K562 (cell line): ENCODE measurements at regions not wholly inside any gene's neighbourhood (a gene's known extent, or its start where the extent isn't known, plus 50 kb on each side); places are given as distances from the start of the nearest gene placed in this dataset.

ENCODE experiments used
- HDAC8 ChIP-seq: fragments of 450-650 bp; IDR thresholded peaks from 2 replicates; pipeline ENCODE4 v1.6.1; 2016; ENCODE audit warnings: mild to moderate bottlenecking, missing genetic modification characterization, moderate library complexity, missing compliant biosample characterization
- ID3 ChIP-seq, 2 experiments: fragments of 250-450 bp in 1 of 2; fragments of 450-650 bp in 1 of 2; sonication (Bioruptor Pico) in 1 of 2; IDR thresholded peaks; 2 replicates each; pipeline versions ENCODE4 v1.6.1 to v1.8.0; 2016 to 2021; ENCODE audit warnings: mild to moderate bottlenecking in 2 of 2, moderate library complexity in 2 of 2, missing compliant biosample characterization in 1 of 2, missing genetic modification characterization in 1 of 2
- ILK ChIP-seq: fragments of 450-650 bp; IDR thresholded peaks from 2 replicates; pipeline ENCODE4 v1.6.1; 2016; ENCODE audit warnings: missing genetic modification characterization, low read depth, mild to moderate bottlenecking, missing compliant biosample characterization, moderate library complexity, borderline replicate concordance
- JUN ChIP-seq, 2 experiments: sonication (generic) in 1 of 2; formaldehyde crosslinking in 1 of 2; IDR thresholded peaks; 2 replicates each; pipeline versions ENCODE4 v1.6.1 to v1.8.0; 2012 to 2022; ENCODE audit warnings: borderline replicate concordance in 2 of 2, mild to moderate bottlenecking in 2 of 2, improper control_type of control experiment in 1 of 2, low read depth in 1 of 2, low read length in 1 of 2, missing genetic modification reagents in 1 of 2
- KLF6 ChIP-seq: fragments of 250-450 bp; sonication (Bioruptor Pico); IDR thresholded peaks from 2 replicates; pipeline ENCODE4 v1.4.0; 2020; ENCODE audit warnings: mild to moderate bottlenecking, moderate library complexity, borderline replicate concordance
- MBD1 ChIP-seq: fragments of 250-450 bp; sonication (Bioruptor Pico); IDR thresholded peaks from 2 replicates; pipeline ENCODE4 v1.8.0; 2022; ENCODE audit warnings: inconsistent platforms
- NR2C1 ChIP-seq, 2 experiments: fragments of 450-650 bp; IDR thresholded peaks; 2 replicates each; pipeline ENCODE4 v1.6.1; 2017; ENCODE audit warnings: mild to moderate bottlenecking in 2 of 2, antibody characterized with exemption in 1 of 2, inconsistent platforms in 1 of 2, missing compliant biosample characterization in 1 of 2, missing genetic modification characterization in 1 of 2
- PTTG1 ChIP-seq: fragments of 450-650 bp; IDR thresholded peaks from 2 replicates; pipeline ENCODE4 v1.6.1; 2016; ENCODE audit warnings: low read depth, mild to moderate bottlenecking, missing genetic modification characterization, missing compliant biosample characterization
- PYGO2 ChIP-seq: fragments of 450-650 bp; IDR thresholded peaks from 2 replicates; pipeline ENCODE4 v1.6.1; 2016; ENCODE audit warnings: mild to moderate bottlenecking, missing genetic modification characterization, moderate library complexity, missing compliant biosample characterization
- RFX7 ChIP-seq: fragments of 250-450 bp; sonication (Bioruptor Pico); IDR thresholded peaks from 2 replicates; pipeline ENCODE4 v1.5.1; 2021; ENCODE audit warnings: mild to moderate bottlenecking
- SRSF9 ChIP-seq: fragments of 200-400 bp; formaldehyde crosslinking; IDR thresholded peaks from 2 replicates; pipeline ENCODE4 v1.6.1; 2017; ENCODE audit warnings: low read depth, low read length, borderline replicate concordance
- TAF7 ChIP-seq: fragments of 450-650 bp; IDR thresholded peaks from 2 replicates; pipeline ENCODE4 v1.6.1; 2016; ENCODE audit warnings: missing genetic modification characterization, missing compliant biosample characterization
- TCF15 ChIP-seq: fragments of 250-450 bp; sonication (Bioruptor Pico); IDR thresholded peaks from 2 replicates; pipeline ENCODE4 v1.8.0; 2022; ENCODE audit warnings: moderate library complexity, mild to moderate bottlenecking, inconsistent platforms
- ZBTB12 ChIP-seq: fragments of 250-450 bp; sonication (Bioruptor Pico); IDR thresholded peaks from 2 replicates; pipeline ENCODE4 v1.4.0; 2020
- ZNF133 ChIP-seq: fragments of 250-450 bp; sonication (Bioruptor Pico); IDR thresholded peaks from 2 replicates; pipeline ENCODE4 v1.4.0; 2020; ENCODE audit warnings: mild to moderate bottlenecking
- ZNF324 ChIP-seq: fragments of 250-450 bp; sonication (Bioruptor Pico); IDR thresholded peaks from 2 replicates; pipeline ENCODE4 v1.4.0; 2020; ENCODE audit warnings: mild to moderate bottlenecking
- ZNF551 ChIP-seq: fragments of 250-450 bp; sonication (Bioruptor Pico); IDR thresholded peaks from 2 replicates; pipeline ENCODE4 v1.5.0; 2021; ENCODE audit warnings: mild to moderate bottlenecking, moderate library complexity
- ZNF561 ChIP-seq: fragments of 450-650 bp; formaldehyde crosslinking; conservative IDR thresholded peaks from 2 replicates; pipeline ENCODE4 v1.4.0; 2020; ENCODE audit warnings: mild to moderate bottlenecking, moderate library complexity
- ZNF583 ChIP-seq: fragments of 250-450 bp; sonication (Bioruptor Pico); IDR thresholded peaks from 2 replicates; pipeline ENCODE4 v1.4.0; 2020
- ZNF740 ChIP-seq, 3 experiments: fragments of 200-800 bp in 1 of 3; sonication (Bioruptor generic) in 1 of 3; sonication (generic) in 1 of 3; formaldehyde crosslinking in 1 of 3; IDR thresholded peaks; 2 replicates each; pipeline versions ENCODE4 v1.6.1 to v1.8.0; 2016 to 2022; ENCODE audit warnings: mild to moderate bottlenecking in 2 of 3, missing compliant biosample characterization in 2 of 3, missing genetic modification characterization in 2 of 3, missing genetic modification reagents in 1 of 3

GRCh38 chr1:112817555-112818373, 102.6 kb upstream of the PPM1J start (continued):
- peak; percentile 55; the same call in 1 of the 2 replicates for TF ChIP-seq ZBTB12 (CRISPR knock-in tag)
- peak; percentile 61; the same call in 1 of the 2 replicates for TF ChIP-seq ZNF561 (CRISPR knock-in tag)
- 0 out of 2 replicates have a peak, but pooled peaks have one; percentile 39 for TF ChIP-seq ZNF551 (CRISPR knock-in tag)
- TF ChIP-seq ZNF324 (CRISPR knock-in tag), result 0 out of 2 replicates have a peak, but pooled peaks have one; percentile 43
- TF ChIP-seq SRSF9, result no peak
- TF ChIP-seq ZNF133, result no peak
- no peak for TF ChIP-seq MBD1
- peak; percentile 64 for TF ChIP-seq TAF7
- TF ChIP-seq JUN (IDR thresholded peaks at IDR 0.05; ENCODE audit: borderline replicate concordance, low read depth, low read length), result no peak
- no peak for TF ChIP-seq JUN (CRISPR knock-in tag; IDR thresholded peaks at IDR 0.05; ENCODE audit: borderline replicate concordance)
- TF ChIP-seq HDAC8 (tag), result 0 out of 2 replicates have a peak, but pooled peaks have one; percentile 36
- peak; percentile 68; the same call in 1 of the 2 replicates for TF ChIP-seq ILK
- peak; percentile 93 for TF ChIP-seq ZNF583
- TF ChIP-seq ZNF740 (CRISPR knock-in tag; IDR thresholded peaks at IDR 0.05), result no peak
- TF ChIP-seq ZNF740 (tag; IDR thresholded peaks at IDR 0.05), result peak in 1 of 2 experiments; percentile 80; a peak in 1 of 4 replicates
- TF ChIP-seq TCF15 (CRISPR knock-in tag), result peak; percentile 60; the same call in 1 of the 2 replicates
- TF ChIP-seq NR2C1 (IDR thresholded peaks at IDR 0.05), result no peak
- peak; percentile 75 for TF ChIP-seq NR2C1 (tag; IDR thresholded peaks at IDR 0.05)
- peak; percentile 87 for TF ChIP-seq PTTG1
- peak; percentile 91; the same call in 1 of the 2 replicates for TF ChIP-seq KLF6 (CRISPR knock-in tag)
- TF ChIP-seq PYGO2 (tag), result peak; percentile 72
- TF ChIP-seq RFX7 (CRISPR knock-in tag), result no peak
- TF ChIP-seq ID3 (CRISPR knock-in tag; IDR thresholded peaks at IDR 0.05), result 0 out of 2 replicates have a peak, but pooled peaks have one; percentile 24
- TF ChIP-seq ID3 (tag; IDR thresholded peaks at IDR 0.05), result peak; percentile 95
